Naive thymus-derived CD8-positive, alpha-beta T cell (primary cell): ENCODE measurements at regions not wholly inside any gene's neighbourhood (a gene's known extent, or its start where the extent isn't known, plus 50 kb on each side); places are given as distances from the start of the nearest gene placed in this dataset.
A peak's percentile ranks its signal among the peaks of the same experiment; 100 is the strongest.
"Not testable (repeated sequence)": the region's sequence is repeated elsewhere in the genome, so short reads cannot be mapped to it uniquely, and the experiment has no call there.

Experiments
- ATAC-seq, 2 donors: fragments of 150-1000 bp; cut with Tn5 transposase in 1 of 2; sonication (Bioruptor Pico), chemical (Tn5 transposase) in 1 of 2; 1 replicate in 1 of 2; 2 replicates in 1 of 2; pipeline ENCODE4 v1.10.0; 2021; ENCODE audit warnings: mild to moderate bottlenecking in 2 of 2, moderate library complexity in 2 of 2
- POLR2A ChIA-PET: fragments of 350-600 bp; sonication (Branson Sonifier 250); formaldehyde crosslinking; loops from one replicate; lab custom pipeline; 2021; ENCODE audit warnings: antibody characterized with exemption; lab: Charles Lee
- DNase-seq, 10 donors: peaks; one replicate each; pipeline versions ENCODE4 v3.0.0 to v3.0.0-alpha.2; 2020 to 2022
- H3K27ac Mint-ChIP-seq, 10 donors: one replicate each; pipeline ENCODE4 v1.8.0; 2020 to 2022; ENCODE audit warnings: mild to moderate bottlenecking in 10 of 10, mixed read lengths in 10 of 10, moderate library complexity in 4 of 10, inconsistent platforms in 1 of 10
- H3K27me3 Mint-ChIP-seq, 5 donors: one replicate each; pipeline ENCODE4 v1.8.0; 2021 to 2022; ENCODE audit warnings: mixed read lengths in 5 of 5
- H3K36me3 Mint-ChIP-seq, 3 donors: one replicate each; pipeline ENCODE4 v1.8.0; 2020 to 2022; ENCODE audit warnings: mixed read lengths in 3 of 3, mild to moderate bottlenecking in 2 of 3, inconsistent platforms in 1 of 3
- H3K4me1 Mint-ChIP-seq, 4 donors: one replicate each; pipeline ENCODE4 v1.8.0; 2021 to 2022; ENCODE audit warnings: mixed read lengths in 4 of 4
- H3K4me3 Mint-ChIP-seq, 10 donors: one replicate each; pipeline ENCODE4 v1.8.0; 2020 to 2022; ENCODE audit warnings: mild to moderate bottlenecking in 10 of 10, mixed read lengths in 10 of 10, moderate library complexity in 6 of 10, inconsistent platforms in 1 of 10
- H3K9me3 Mint-ChIP-seq, 9 donors: one replicate each; pipeline ENCODE4 v1.8.0; 2020 to 2022; ENCODE audit warnings: mixed read lengths in 9 of 9, mild to moderate bottlenecking in 3 of 9, inconsistent platforms in 1 of 9, moderate library complexity in 1 of 9

DNA sequence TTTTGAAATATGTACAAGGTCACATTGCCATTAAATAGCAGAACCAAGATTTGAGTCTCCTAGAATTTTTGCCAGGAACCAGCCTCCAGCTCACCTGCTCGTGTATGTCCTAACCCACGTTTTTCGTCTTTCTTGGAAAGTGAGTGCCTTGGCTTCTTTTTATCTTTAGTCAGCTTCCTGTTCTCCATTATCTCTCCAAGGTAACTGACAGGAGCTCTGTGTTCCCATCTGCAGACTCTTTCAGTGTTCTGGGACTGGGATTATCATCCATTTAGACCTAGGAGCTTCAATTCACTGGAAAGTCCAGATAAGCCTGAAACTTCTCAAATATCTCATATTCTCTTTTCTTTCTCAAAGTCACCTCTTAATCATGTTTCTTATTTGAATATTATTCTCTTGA lies 193.7 kb downstream of the ZIC5 start:
- H3K27me3 Mint-ChIP-seq, result no peaks in the 10 kb centered on the region
- POLR2A ChIA-PET, result no interaction called here
- ATAC-seq (no peak), DNase-seq (no peak)
- H3K4me1 Mint-ChIP-seq, result peaks cover 0 to 1% (median 0%) of the 10 kb centered on the region in 4 donors
- H3K9me3 Mint-ChIP-seq, result peaks cover 0 to 14% (median 9%) of the 10 kb centered on the region in 9 donors
- peaks cover 14 to 58% (median 46%) of the 10 kb centered on the region in 3 donors for H3K36me3 Mint-ChIP-seq
- H3K4me3 Mint-ChIP-seq, result no peak overlapping the region
- peak overlapping the region in 2 of 10 donors; percentile 9 to 68 for H3K27ac Mint-ChIP-seq

DNA sequence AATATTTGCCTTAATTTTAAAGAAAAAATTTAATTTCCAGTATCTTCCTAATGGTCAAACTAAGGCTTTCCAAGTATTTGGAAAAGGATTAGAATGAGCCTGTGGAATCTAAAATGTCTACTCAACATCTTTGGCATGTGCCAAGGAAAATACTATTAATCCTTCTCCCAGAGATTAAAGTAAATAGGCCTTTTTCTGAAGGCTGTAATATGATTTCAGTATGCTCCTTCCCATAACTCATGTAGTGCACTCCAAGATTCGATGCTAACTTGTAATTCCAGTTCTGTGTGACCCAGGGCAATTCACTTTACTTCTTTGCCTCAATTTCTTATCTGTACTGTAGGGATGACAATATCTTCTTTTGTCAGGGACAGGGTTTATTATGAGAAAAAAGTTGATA lies 196.9 kb downstream of the ZIC5 start:
- Mint-ChIP-seq H3K9me3 (peaks cover 0 to 2% (median 0%) of the 10 kb centered on the region in 9 donors), H3K4me3 (no peak overlapping the region), H3K36me3 (peaks cover under 1 to 42% (median 32%) of the 10 kb centered on the region in 3 donors), H3K27me3 (no peaks in the 10 kb centered on the region), H3K4me1 (peaks cover 0 to 1% (median 0%) of the 10 kb centered on the region in 4 donors), H3K27ac (no peak overlapping the region)
- ATAC-seq, result no peak
- DNase-seq, result no peak
- POLR2A ChIA-PET, result no interaction called here

DNA sequence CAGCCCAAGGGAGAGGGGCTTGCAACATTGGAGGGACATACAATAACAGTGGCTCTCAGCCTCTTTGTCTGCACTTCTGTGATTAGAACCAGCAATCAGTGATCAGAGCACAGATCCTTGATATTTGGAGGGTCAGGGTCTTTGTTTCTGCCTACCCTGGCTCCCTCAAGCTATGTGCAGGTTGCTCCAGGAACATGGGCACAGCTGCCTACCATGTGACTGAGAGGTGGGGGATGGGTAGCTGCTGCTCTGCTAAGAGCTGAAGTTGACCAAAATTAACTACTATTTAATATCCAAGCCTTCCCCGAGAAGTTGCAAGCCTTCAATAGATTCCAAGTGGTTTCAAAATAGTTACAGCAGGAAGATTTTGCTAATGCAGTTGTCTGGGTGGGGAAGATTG lies 202.6 kb downstream of the ZIC5 start:
- Mint-ChIP-seq H3K4me1 (no peaks in the 10 kb centered on the region), H3K27me3 (no peaks in the 10 kb centered on the region), H3K36me3 (peaks cover 25 to 62% (median 31%) of the 10 kb centered on the region in 3 donors), H3K27ac (no peak overlapping the region), H3K9me3 (peaks cover 0 to 49% (median 28%) of the 10 kb centered on the region in 9 donors), H3K4me3 (no peak overlapping the region)
- POLR2A ChIA-PET, result no interaction called here
- ATAC-seq, result no peak
- DNase-seq, result no peak

DNA sequence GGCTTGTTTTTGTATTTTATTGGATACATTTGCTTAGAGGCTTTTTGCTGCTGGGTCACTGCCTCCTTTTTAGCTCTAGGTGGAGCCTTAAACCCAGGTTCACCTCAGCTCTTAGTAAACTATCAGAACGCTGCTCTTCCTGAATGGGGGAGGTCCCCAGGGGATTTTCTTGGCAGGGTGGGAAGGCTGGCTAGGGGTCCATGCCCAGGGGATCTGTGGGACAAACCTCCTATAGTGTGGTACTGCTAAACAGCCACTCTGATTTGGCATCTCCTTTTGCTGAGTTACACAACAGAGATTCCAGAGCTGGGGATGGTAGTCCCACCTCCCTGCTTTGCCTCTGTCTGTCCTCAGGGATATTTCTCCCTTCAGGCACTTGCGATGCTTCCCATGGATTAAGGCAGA lies 204.9 kb downstream of the ZIC5 start:
- no peak for ATAC-seq
- Mint-ChIP-seq H3K4me1 (no peaks in the 10 kb centered on the region), H3K27ac (no peak overlapping the region), H3K36me3 (peaks cover 31 to 67% (median 46%) of the 10 kb centered on the region in 3 donors), H3K4me3 (no peak overlapping the region), H3K9me3 (peaks cover 0 to 73% (median 41%) of the 10 kb centered on the region in 9 donors), H3K27me3 (no peaks in the 10 kb centered on the region)
- POLR2A ChIA-PET, result no interaction called here
- DNase-seq, result no peak

DNA sequence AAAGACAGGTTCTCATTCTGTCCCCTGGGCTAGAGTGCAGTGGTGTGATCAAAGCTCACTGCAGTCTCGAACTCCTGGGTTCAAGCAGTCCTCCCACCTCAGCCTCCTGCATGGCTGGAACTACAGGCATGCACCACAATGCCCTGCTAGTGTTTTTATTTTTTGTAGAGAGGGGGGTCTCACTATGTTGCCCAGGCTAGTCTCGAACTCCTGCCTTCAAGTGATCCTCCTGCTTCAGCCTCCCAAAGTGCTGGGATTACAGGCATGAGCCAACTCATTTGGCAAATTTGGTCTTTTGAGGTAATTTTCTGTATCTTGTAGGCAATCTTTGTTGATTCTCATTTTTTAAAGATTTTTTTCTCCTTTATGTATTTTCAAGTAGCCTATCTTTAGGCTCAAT lies 205.7 kb downstream of the ZIC5 start:
- Mint-ChIP-seq H3K27ac (no peak overlapping the region), H3K4me3 (no peak overlapping the region), H3K4me1 (no peaks in the 10 kb centered on the region), H3K9me3 (peaks cover 0 to 80% (median 45%) of the 10 kb centered on the region in 9 donors), H3K36me3 (peaks cover 35 to 70% (median 51%) of the 10 kb centered on the region in 3 donors), H3K27me3 (no peaks in the 10 kb centered on the region)
- ATAC-seq (no peak), DNase-seq (no peak)
- POLR2A ChIA-PET, result no interaction called here

DNA sequence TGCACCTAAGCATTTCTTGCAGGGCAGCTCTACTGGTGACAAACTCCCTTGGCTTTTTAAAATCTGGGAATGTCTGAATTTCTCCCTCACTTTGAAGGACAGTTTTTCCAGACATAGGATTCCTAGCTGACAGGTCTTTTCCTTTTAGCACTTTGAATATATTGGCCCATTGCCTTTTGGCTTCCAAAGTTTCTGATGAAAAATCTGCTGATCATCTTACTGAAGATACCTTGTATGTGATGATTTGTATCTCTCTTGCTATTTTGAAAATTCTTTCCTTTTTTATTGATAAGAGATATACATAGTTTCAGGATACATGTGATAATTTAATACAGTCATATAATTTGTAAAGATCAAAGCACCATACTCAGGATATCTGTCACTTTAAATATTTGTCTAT lies 211.1 kb downstream of the ZIC5 start:
- DNase-seq (no peak), ATAC-seq (no peak)
- peaks cover 26 to 54% (median 44%) of the 10 kb centered on the region in 3 donors for H3K36me3 Mint-ChIP-seq
- no peaks in the 10 kb centered on the region for H3K27me3 Mint-ChIP-seq
- H3K9me3 Mint-ChIP-seq, result peaks cover 0 to 67% (median 34%) of the 10 kb centered on the region in 9 donors
- no peak overlapping the region for H3K4me3 Mint-ChIP-seq
- H3K4me1 Mint-ChIP-seq, result peaks cover 5 to 25% (median 9%) of the 10 kb centered on the region in 4 donors
- POLR2A ChIA-PET, result no interaction called here
- peak overlapping the region in 1 of 10 donors; percentile 17 for H3K27ac Mint-ChIP-seq

DNA sequence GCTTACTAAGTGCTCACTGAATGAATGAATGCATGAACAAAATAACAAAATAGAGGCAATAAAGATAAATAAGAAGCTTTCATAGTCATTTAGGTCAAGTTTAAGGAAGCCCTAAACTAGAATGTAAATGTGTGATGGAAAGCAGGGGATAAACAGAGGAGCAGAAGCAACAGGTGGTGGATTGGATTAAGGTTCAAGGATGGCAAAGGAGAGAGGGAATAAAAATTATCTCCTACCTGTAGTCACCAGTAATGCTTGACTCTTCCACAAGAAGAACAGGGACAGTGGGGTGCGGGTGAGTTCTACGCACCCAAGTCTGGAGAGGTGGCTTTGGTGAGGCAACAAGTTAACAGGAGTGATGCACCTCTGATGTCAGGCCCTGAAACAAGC lies 212.4 kb downstream of the ZIC5 start:
- no peak for ATAC-seq
- Mint-ChIP-seq H3K9me3 (peaks cover 0 to 54% (median 25%) of the 10 kb centered on the region in 9 donors), H3K27ac (peak overlapping the region in 2 of 10 donors; percentile 24 to 66), H3K36me3 (peaks cover 22 to 43% (median 40%) of the 10 kb centered on the region in 3 donors), H3K4me1 (peaks cover 5 to 29% (median 10%) of the 10 kb centered on the region in 4 donors), H3K4me3 (no peak overlapping the region), H3K27me3 (no peaks in the 10 kb centered on the region)
- POLR2A ChIA-PET, result no interaction called here
- no peak for DNase-seq

DNA sequence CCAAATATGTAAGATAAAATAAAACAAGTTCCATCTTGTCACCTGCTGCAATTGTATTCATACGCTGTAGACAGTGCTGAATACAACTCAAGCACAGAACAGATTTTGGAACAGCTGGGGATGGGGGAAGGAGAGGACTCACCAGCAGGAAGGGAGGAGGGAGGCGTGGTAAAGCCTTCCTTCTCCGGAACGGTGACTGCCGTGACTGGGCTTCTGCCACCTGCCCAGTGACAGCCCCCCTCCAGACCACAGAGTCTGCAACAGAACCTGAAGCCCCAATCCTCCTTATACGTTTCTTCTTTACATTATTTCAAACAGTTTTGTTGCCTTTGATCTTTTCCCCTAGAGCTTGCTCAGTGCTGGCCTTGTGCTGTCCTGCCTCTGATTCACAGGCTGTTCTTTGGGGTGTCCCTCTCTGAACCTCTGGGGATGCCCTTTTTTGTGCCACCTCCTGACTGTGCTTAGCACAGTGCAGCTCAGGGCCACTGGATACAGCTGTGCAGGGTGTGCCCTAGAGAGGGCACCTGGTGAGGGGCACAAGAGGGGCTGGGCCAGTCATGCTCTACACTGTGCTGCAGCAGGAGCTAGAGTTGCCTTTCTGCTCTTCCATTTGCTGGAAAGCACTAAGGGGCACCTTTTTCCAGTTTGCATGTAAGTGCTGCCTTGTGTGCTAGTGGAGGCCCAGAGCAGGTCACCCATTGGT lies 213.0 kb downstream of the ZIC5 start:
- H3K9me3 Mint-ChIP-seq, result peaks cover 0 to 49% (median 25%) of the 10 kb centered on the region in 9 donors
- POLR2A ChIA-PET, result no interaction called here
- peak overlapping the region in 3 of 10 donors; percentile 24 to 66 (median 33) for H3K27ac Mint-ChIP-seq
- peak in 1 of 10 donors; percentile 1 for DNase-seq
- no peak overlapping the region for H3K4me3 Mint-ChIP-seq
- no peak for ATAC-seq
- H3K4me1 Mint-ChIP-seq, result peaks cover 5 to 29% (median 10%) of the 10 kb centered on the region in 4 donors
- H3K27me3 Mint-ChIP-seq, result no peaks in the 10 kb centered on the region
- peaks cover 16 to 38% (median 34%) of the 10 kb centered on the region in 3 donors for H3K36me3 Mint-ChIP-seq

DNA sequence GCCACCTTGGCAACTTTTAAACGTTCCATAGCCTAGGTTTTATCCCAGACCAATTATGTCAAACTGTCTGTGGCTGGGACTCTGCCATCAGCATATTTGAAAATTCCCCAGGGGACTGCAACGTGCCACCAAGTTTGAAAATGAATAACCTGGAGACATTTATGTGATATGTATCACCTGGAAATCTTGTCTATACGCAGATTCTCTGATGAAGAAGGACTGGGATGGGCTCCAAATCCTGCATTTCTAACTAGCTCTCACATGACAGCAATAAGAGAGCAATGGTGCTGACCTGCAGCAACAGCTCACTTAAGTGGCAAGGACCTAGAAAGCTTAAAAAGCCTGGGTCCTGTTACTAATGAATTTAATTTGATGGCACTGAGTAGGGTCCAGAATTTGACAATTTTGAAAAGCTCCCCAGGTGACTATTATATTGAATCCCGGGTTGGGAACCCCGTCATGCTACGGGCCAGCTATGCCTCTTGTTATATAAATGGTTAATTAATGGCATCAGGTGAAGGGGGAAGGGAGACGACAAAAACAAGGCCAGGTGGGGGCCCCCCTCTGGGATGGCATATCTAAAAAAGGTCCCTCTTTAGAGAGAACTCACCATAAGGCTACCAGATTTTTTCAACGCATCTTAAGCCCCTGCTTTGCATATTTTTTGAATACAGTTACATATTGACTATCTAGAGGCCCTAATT lies 213.7 kb downstream of the ZIC5 start:
- H3K4me1 Mint-ChIP-seq, result peaks cover 5 to 32% (median 12%) of the 10 kb centered on the region in 4 donors
- H3K27me3 Mint-ChIP-seq, result no peaks in the 10 kb centered on the region
- H3K9me3 Mint-ChIP-seq, result peaks cover 0 to 42% (median 21%) of the 10 kb centered on the region in 9 donors
- ATAC-seq, result no peak
- H3K27ac Mint-ChIP-seq, result no peak overlapping the region
- H3K36me3 Mint-ChIP-seq, result peaks cover 14 to 32% (median 29%) of the 10 kb centered on the region in 3 donors
- peak overlapping the region in 1 of 10 donors; percentile 29 for H3K4me3 Mint-ChIP-seq
- POLR2A ChIA-PET, result no interaction called here
- DNase-seq, result no peak

DNA sequence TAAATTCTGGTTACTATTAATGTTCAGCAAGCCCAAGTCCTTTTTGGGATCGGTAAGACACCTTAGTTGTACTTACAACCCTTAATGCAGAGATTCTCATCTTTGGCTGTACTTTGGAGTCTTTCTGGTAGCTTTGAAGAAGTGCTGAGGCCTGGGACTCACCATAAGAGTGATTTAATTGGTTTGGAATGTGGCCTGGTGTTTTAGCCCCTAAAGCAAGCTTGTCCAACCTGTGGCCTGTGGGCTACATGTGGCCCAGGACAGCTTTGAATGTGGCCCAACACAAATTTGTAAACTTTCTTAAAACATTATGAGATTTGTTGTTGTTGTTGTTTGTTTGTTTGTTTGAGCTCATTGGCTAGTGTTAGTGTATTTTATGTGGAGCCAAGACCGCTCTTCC lies 215.3 kb downstream of the ZIC5 start:
- peaks cover 7 to 44% (median 16%) of the 10 kb centered on the region in 4 donors for H3K4me1 Mint-ChIP-seq
- POLR2A ChIA-PET, result no interaction called here
- H3K36me3 Mint-ChIP-seq, result peaks cover 3 to 17% (median 13%) of the 10 kb centered on the region in 3 donors
- H3K9me3 Mint-ChIP-seq, result peaks cover 0 to 25% (median 8%) of the 10 kb centered on the region in 9 donors
- H3K27me3 Mint-ChIP-seq, result no peaks in the 10 kb centered on the region
- DNase-seq (no peak), ATAC-seq (no peak)
- no peak overlapping the region for H3K4me3 Mint-ChIP-seq
- peak overlapping the region in 2 of 10 donors; percentile 10 to 20 for H3K27ac Mint-ChIP-seq

DNA sequence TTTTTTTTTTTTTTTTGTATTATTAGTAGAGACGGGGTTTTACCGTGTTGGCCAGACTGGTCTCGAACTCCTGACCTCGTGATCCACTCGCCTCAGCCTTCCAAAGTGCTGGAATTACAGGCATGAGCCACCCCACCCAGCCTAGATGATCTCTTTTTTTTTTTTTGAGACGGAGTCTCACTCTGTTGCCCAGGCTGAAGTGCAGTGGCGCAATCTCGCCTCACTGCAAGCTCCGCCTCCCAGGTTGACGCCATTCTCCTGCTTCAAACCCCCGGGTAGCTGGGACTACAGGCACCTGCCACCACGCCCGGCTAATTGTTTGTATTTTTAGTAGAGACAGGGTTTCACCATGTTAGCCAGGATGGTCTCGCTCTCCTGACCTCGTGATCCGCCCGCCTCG lies 216.8 kb downstream of the ZIC5 start:
- not testable (repeated sequence) for H3K36me3 Mint-ChIP-seq, DNase-seq, H3K27me3 Mint-ChIP-seq, ATAC-seq, H3K4me3 Mint-ChIP-seq
- peak overlapping the region in 1 of 10 donors; percentile 10 for H3K27ac Mint-ChIP-seq
- peaks cover 7 to 44% (median 16%) of the 10 kb centered on the region in 4 donors for H3K4me1 Mint-ChIP-seq
- H3K9me3 Mint-ChIP-seq, result peaks cover 0 to 11% (median under 1%) of the 10 kb centered on the region in 9 donors
- POLR2A ChIA-PET, result interaction anchor here (0.7 kb wide), 1 partner anchor 56 kb away, joined by 3 read pairs; no protein-coding TSS in a partner anchor

DNA sequence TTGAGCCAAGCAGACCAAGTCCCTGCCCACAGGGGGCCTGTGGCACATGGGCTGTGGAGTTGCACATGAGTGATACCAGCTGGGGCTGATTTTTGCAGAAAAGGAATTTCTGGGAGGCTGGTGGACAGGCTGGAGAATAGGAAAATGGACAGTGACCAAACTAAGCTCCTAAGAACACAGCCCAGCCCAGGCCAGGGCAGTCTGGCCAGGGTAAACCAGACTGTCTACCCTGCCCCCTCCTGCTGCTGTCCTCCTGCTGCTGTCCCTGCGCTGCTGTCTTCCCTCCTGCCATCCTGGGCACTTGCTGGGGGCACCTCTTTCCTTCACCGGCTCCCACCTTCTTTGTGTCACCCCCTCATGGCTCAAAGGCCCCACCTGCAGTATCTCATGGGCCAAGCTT lies 219.2 kb downstream of the ZIC5 start:
- Mint-ChIP-seq H3K27ac (peak overlapping the region in 2 of 10 donors; percentile 10 to 67), H3K4me3 (no peak overlapping the region), H3K4me1 (peaks cover 0 to 30% (median 10%) of the 10 kb centered on the region in 4 donors), H3K36me3 (peaks cover 0 to 11% (median 3%) of the 10 kb centered on the region in 3 donors), H3K9me3 (no peaks in the 10 kb centered on the region), H3K27me3 (no peaks in the 10 kb centered on the region)
- DNase-seq (no peak), ATAC-seq (no peak)
- POLR2A ChIA-PET, result no interaction called here
